CD4-positive, alpha-beta T cell treated with Interferon alpha-2 for 1 hour (primary cell): ENCODE measurements at regions not wholly inside any gene's neighbourhood (a gene's known extent, or its start where the extent isn't known, plus 50 kb on each side); places are given as distances from the start of the nearest gene placed in this dataset.

Experiments used
- DNase-seq, 2 donors: peaks; one replicate each; pipeline ENCODE4 v3.0.0-alpha.2; 2020 to 2022

- no peak for DNase-seq
These were observed 317.8 kb downstream of the SHQ1 start for GRCh38 chr3:72530426-72530825.

- no peak for DNase-seq
These were observed 319.2 kb downstream of the SHQ1 start for GRCh38 chr3:72529081-72529480.

DNA sequence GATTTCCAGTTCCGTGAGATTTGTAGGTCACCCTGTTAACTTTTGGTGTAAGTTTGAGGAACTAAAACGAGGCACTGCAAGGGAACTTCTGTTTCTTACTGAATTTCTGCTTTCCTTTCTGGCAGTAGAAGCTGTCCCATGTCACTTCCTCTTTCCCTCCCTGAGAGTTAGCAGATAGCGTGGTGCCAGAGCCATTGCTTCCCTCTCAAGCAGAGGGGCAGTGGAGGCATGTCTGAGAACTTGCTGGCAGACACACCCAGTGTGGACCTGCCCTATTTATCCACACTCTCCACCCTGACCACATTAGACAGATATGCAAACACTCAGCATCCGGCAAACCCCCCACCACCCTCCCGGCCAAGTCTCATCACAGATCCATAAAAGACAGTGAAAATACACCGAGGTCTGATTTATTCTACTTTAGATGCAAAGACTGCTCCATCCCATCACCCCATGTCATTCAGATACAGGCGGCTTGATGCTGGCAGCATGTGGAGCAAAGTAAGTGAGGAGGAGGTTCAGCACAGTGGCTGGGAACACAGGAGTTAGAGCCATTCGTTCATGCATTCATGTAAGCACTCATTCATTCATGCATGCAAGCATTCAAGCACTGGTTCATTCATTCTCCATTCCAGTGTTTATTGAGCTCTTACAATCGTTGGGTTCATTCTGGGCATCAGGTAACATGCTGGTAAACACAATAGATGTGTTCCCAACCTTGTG lies 324.7 kb downstream of the SHQ1 start:
- peak; percentile 28 to 61 for DNase-seq

- DNase-seq, result no peak
These were observed 327.4 kb downstream of the SHQ1 start for GRCh38 chr3:72520690-72521308.

GRCh38 chr3:72519946-72520604 lies 328.2 kb downstream of the SHQ1 start:
- no peak for DNase-seq

GRCh38 chr3:72517921-72518424 lies 330.3 kb downstream of the SHQ1 start:
- no peak for DNase-seq

GRCh38 chr3:72517336-72517735 lies 330.9 kb downstream of the SHQ1 start:
- DNase-seq, result no peak

GRCh38 chr3:72516361-72516760 lies 331.9 kb downstream of the SHQ1 start:
- no peak for DNase-seq

- DNase-seq, result no peak
These were observed 332.3 kb downstream of the SHQ1 start for GRCh38 chr3:72515941-72516340.

GRCh38 chr3:72515281-72515680 lies 333.0 kb downstream of the SHQ1 start:
- no peak for DNase-seq

DNA sequence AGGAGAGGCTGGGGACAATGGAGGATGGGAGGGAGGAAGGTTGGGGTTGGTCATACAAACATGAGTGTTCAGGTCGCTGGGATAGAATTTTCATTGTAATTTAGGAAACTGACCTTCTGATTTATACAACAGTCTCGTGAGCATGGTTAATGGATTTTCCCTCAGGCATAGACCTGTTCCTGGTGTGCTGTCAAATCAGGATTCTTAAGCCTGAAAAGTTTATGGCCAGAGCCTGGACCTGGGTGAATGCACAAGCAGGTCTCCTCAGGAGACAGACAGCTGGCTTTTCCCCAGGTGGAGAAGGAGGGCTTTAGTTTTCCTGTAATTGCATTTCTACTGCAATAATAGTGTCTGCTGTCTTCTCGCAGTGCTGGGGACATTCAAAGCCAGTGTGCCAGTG lies 338.0 kb downstream of the SHQ1 start:
- DNase-seq, result no peak

DNA sequence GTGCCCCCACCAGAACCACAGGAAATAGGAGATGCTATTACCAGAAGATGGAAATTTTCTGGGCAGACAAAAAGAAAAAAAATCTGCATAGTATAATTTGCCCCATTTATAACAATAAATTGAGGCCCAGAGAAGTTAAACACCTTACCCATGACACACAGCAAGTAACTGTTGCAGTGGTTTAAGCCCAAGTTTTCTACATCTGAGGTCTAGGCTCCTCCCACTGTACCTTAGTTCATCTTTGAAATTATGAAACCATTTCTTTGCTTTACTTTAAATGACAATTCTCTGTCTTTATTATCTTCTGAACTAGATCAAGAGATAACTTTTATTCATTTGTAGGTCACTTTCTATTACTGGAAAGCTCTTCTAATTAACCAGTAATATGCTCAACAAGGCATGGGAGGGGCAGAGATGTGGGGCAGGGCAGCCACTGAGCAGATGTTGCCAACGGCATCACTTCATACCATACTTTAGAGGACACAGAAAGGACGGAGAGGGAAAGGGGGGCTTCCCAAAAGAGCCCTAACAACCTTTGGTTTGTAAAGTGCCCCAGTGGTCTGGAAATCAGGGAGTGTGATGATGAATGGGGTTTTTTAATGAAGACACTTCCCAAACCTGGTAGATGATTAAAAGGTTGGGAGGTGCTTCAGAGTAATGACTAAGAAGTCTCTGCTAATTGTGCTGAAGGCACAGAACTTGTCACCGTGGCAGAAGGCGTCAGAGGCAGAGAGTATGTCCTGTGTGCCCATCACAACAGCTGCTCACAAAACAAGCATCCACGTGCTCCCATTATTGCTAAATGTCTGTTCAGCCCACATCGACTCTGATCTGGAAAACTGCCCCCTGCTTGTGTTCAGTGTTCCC lies 342.5 kb downstream of the SHQ1 start:
- no peak for DNase-seq

DNA sequence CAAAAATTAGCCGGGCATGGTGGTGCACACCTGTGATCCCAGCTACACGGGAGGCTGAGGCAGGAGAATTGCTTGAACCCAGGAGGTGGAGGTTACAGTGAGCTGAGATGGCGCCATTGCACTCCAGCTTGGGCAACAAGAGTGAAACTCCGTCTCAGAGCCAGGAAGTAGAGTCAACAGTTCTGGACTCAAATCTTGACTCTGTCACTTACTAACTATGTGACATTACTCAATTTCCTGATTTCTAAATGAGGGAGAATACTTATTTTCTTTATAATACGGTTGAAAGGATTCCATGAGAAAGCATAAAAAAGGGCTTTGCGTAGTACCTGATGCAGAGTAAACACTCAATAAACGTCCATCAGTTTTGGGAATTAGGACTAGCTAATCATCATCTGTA lies 350.7 kb downstream of the SHQ1 start:
- DNase-seq, result peak in 1 of 2 donors; percentile 12

- DNase-seq, result no peak
These were observed 352.1 kb downstream of the SHQ1 start for GRCh38 chr3:72496051-72496670.

GRCh38 chr3:72494626-72495025 lies 353.6 kb downstream of the SHQ1 start:
- no peak for DNase-seq

DNA sequence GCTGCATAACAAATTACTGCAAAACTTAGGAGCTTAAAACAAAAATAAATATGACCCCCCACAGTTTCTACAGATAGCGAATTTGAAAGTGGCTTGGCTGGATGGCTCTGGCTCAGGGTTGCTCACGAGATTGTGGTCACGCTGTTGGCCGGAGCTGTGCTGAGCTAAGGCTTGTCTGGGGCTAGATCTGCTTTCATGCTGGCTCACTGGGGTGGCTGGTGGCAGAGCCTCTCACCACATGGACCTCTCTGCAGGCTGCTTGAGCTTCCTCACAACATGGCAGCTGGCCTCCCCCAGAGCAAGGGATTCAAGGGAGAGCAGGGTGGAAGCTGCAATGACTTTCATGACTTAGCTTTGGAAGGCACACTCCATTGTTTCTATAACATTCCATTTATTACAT lies 354.1 kb downstream of the SHQ1 start:
- DNase-seq, result no peak

GRCh38 chr3:72492240-72492639 lies 356.0 kb downstream of the SHQ1 start:
- DNase-seq, result no peak

- DNase-seq, result peak in 1 of 2 donors; percentile 24
These were observed 357.4 kb downstream of the SHQ1 start for GRCh38 chr3:72490688-72491435.

DNA sequence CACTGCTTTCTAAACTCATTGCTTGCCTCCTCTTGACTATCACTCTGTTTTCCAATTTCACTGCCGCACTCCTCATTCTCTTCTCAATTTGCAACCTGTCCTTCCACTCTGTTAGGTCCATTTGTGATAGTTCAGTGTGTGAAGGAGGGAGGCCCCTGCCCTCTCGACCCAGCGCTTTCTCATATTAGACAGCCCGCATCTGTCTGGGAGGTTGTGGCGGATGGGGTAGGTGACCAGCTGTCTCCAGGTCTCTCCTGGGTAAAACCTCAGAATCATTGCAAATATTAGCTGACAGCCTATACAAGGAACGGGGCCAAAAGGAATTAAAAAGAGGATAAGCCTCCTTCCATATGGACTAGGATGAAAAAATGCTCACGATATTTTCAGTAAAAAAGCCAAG lies 358.3 kb downstream of the SHQ1 start:
- DNase-seq, result no peak

DNA sequence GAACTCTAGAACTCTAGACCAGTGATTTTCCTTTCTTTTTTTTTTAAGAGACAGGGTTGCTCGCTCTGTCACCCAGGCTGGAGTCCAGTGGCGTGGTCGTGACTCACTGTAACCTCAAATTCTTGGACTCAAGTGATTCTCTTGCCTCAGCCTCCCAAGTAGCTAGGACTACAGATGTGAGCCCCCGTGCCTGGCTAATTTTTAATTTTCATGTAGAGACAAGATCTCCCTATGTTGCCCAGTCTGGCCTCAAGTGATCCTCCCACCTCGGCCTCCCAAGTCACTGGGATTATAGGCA lies 359.6 kb downstream of the SHQ1 start:
- DNase-seq, result no peak

DNA sequence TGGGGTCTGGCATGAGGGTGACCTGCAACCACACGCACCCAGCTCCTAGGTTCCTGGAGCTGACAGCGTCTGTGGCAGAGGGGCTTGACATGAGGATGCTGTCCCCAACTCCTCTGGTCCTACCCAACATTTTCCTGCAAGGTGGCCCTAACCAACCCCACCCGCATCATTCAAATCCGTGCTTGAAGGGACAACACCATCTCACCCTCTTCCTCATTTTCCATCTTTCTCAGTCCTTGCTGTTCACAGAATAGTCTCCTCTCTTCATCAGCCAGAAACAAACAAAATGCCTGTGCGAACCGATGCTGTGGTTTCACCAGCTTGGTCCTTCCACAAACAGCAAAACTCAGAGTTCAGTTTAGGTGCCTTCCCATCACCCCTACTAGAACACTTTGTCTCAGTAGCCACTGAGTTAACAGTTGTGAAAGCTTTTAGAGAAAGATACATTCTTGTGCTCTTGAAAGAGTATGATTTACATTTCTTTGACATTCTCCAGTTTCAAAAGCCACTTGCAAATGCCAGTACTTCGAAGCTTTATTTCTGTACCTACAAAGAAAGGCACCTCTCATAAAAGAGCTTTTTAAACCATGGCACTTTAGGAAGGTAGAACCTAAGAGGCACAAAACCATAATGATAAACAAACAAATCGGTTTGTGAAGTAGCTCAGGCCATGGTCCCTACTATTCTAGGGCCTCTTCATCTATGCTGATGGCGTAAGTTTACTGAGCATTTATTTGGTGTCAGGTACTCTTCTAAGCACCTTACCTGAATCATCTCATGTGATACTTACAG lies 360.1 kb downstream of the SHQ1 start:
- no peak for DNase-seq
